ENCODE measurements at regions not wholly inside any gene's neighbourhood (a gene's known extent, or its start where the extent isn't known, plus 50 kb on each side); places are given as distances from the start of the nearest gene placed in this dataset.

DNA sequence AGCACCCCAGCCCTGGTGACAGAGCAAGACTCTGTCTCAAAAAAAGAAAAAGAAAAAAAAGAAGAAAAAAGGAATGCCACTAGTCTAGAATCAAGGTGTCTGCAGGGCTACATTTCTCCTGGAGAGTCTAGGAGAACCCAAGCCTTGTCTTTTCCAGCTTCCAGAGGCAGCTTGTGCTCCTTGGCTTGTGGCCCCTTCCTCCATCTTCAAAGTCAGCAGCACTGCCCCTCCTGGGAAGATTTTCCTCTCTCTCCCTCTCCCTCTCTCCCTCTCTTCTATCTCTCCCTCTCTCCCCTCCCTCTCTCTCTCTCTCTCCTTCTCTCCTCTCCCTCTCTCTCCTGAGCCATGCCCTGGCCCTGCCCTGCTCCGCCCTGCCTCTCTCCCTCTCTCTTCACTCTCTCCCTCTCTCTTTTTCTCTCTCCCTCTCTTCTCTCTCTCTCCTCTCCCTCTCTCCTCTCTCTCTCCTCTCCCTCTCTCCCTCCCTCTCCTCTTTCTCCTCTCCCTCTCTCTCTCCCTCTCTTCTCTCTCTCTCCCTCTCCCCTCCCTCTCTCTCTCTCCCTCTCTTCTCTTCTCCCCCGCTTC lies 97.7 kb upstream of the FGF3 start:
- Histone ChIP-seq H3K9ac (ENCODE audit: low read depth in 1 of 3, low read length in 3 of 3) (no peak overlapping the region), H3K27ac (ENCODE audit: low read depth, low read length) (no peak overlapping the region), H3K27me3 (ENCODE audit: control insufficient read depth in 3 of 3, insufficient read depth in 3 of 3, low read length in 3 of 3) (peaks cover 0 to 14% (median 0%) of the 10 kb centered on the region in 3 donors)

DNA sequence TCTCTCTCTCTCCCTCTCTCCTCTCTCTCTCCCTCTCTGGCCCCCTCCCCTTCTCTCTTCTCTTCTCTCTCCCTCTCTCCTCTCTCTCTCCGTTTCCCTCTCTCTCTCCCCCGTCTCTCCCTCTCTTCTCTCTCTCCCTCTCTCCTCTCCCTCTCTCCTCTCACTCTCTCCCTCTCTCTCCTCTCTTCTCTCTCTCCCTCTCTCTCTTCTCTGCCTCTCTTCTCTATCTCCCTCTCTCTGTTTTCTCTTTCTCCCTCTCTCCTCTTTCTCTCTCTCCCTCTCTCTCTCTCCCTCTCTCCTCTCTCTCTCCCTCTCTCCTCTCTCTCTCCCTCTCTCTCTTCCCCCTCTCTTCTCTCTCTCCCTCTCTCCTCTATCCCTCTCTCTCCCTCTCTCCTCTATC lies 98.3 kb upstream of the FGF3 start:
- H3K9me3 ChIP-seq (ENCODE audit: control insufficient read depth in 3 of 3, low read length in 3 of 3) = no peaks in the 10 kb centered on the region
- peak overlapping the region; percentile 60 for H3K27ac ChIP-seq (ENCODE audit: low read depth, low read length)
- H3K36me3 ChIP-seq (ENCODE audit: control insufficient read depth in 3 of 3, insufficient read depth in 3 of 3, low read length in 3 of 3) = no peaks in the 10 kb centered on the region
- no peak overlapping the region for H3K9ac ChIP-seq (ENCODE audit: low read depth in 1 of 3, low read length in 3 of 3)
- no peak overlapping the region for H3K4me3 ChIP-seq (ENCODE audit: low read length in 3 of 3)
- peaks cover 22 to 31% (median 28%) of the 10 kb centered on the region in 3 donors for H3K4me1 ChIP-seq (ENCODE audit: control insufficient read depth in 3 of 3, insufficient read depth in 3 of 3, low read length in 3 of 3)
- peaks cover 0 to 14% (median 0%) of the 10 kb centered on the region in 3 donors for H3K27me3 ChIP-seq (ENCODE audit: control insufficient read depth in 3 of 3, insufficient read depth in 3 of 3, low read length in 3 of 3)

More for the DNA sequence above, 97.7 kb upstream of the FGF3 start:
- Histone ChIP-seq H3K4me1 (ENCODE audit: control insufficient read depth in 3 of 3, insufficient read depth in 3 of 3, low read length in 3 of 3) (peaks cover 22 to 36% (median 28%) of the 10 kb centered on the region in 3 donors), H3K9me3 (ENCODE audit: control insufficient read depth in 3 of 3, low read length in 3 of 3) (no peaks in the 10 kb centered on the region), H3K4me3 (ENCODE audit: low read length in 3 of 3) (no peak overlapping the region), H3K36me3 (ENCODE audit: control insufficient read depth in 3 of 3, insufficient read depth in 3 of 3, low read length in 3 of 3) (no peaks in the 10 kb centered on the region)

DNA sequence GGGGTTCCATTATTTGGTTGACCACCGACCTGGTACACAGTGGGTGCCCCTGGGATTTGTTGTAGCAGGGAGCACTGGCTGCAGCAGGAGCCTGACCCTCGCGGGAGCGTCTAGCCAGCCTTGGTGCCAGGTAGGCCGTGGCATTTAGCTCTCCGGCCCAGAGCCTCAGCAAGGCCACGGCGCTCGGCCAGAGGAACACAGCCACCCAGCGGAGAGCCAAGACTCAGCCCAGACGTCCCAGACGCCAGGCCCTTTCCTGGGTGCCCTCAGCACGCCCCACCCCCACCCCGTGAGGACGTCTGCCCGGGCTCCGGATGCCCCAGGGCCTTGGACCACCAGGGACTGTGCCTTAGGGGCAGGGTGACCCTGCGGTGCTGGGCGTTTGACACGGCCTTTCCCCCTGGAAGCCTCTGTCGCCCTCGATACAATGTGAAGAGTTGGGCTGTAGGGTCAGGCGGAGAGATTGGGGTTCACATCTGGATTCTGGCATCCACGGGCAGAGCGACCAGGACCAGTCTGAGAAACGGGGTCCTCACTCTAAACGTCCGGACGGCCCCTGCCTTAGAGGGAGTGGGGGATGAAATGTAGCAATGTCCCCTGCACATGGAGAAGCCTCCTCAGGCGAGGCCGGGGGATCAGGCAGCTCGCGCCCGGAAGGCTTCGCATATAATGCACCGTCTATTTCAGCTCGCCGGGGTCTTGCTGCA lies 99.2 kb upstream of the FGF3 start:
- peaks cover 0 to 14% (median 0%) of the 10 kb centered on the region in 3 donors for H3K27me3 ChIP-seq (ENCODE audit: control insufficient read depth in 3 of 3, insufficient read depth in 3 of 3, low read length in 3 of 3)
- peak overlapping the region; percentile 60 for H3K27ac ChIP-seq (ENCODE audit: low read depth, low read length)
- H3K9me3 ChIP-seq (ENCODE audit: control insufficient read depth in 3 of 3, low read length in 3 of 3) = no peaks in the 10 kb centered on the region
- H3K9ac ChIP-seq (ENCODE audit: low read depth in 1 of 3, low read length in 3 of 3) = peak overlapping the region; percentile 40 to 74 (median 56)
- peaks cover 22 to 33% (median 28%) of the 10 kb centered on the region in 3 donors for H3K4me1 ChIP-seq (ENCODE audit: control insufficient read depth in 3 of 3, insufficient read depth in 3 of 3, low read length in 3 of 3)
- peak overlapping the region; percentile 46 to 64 (median 51) for H3K4me3 ChIP-seq (ENCODE audit: low read length in 3 of 3)
- no peaks in the 10 kb centered on the region for H3K36me3 ChIP-seq (ENCODE audit: control insufficient read depth in 3 of 3, insufficient read depth in 3 of 3, low read length in 3 of 3)

DNA sequence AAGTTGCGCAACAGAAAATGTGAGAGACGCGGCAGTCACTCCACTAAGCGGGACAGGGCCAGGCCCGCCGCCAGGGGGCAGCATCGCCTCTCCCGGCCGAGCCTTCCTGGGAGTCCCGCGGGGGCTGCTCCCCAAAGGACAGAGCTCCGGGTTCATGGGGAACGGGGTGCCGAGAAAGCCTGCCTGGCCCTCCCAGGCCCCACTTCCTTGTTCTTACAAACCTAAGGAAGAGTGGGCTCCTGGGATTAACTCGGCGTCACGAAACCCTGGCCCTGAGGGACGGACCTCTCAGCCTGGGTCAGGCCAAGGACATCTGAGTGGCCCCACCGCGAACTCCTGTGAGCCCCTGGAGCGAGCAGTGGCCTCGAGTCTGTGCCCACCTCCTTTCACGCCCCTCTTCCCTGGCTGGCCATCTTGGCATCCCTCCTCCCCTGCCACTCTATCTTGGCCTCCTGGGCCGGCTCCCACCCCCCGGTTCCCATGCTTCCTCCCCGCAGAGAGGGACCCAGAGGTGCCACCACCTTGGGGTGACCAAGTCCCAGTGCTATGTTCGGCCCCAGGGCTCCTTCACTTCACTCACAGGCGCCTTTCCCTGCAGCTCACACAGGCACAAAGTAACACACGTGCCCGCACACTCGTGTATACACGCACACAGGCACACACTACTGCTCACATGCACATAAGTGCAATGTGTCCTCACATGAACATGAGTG lies 99.9 kb upstream of the FGF3 start:
- Histone ChIP-seq H3K4me3 (ENCODE audit: low read length in 3 of 3) (peak overlapping the region in 2 of 3 donors; percentile 51 to 64), H3K9me3 (ENCODE audit: control insufficient read depth in 3 of 3, low read length in 3 of 3) (no peaks in the 10 kb centered on the region), H3K27me3 (ENCODE audit: control insufficient read depth in 3 of 3, insufficient read depth in 3 of 3, low read length in 3 of 3) (peaks cover 0 to 14% (median under 1%) of the 10 kb centered on the region in 3 donors), H3K9ac (ENCODE audit: low read depth in 1 of 3, low read length in 3 of 3) (peak overlapping the region in 2 of 3 donors; percentile 40 to 74), H3K4me1 (ENCODE audit: control insufficient read depth in 3 of 3, insufficient read depth in 3 of 3, low read length in 3 of 3) (peaks cover 22 to 33% (median 28%) of the 10 kb centered on the region in 3 donors), H3K36me3 (ENCODE audit: control insufficient read depth in 3 of 3, insufficient read depth in 3 of 3, low read length in 3 of 3) (no peaks in the 10 kb centered on the region), H3K27ac (ENCODE audit: low read depth, low read length) (peak overlapping the region; percentile 60)

DNA sequence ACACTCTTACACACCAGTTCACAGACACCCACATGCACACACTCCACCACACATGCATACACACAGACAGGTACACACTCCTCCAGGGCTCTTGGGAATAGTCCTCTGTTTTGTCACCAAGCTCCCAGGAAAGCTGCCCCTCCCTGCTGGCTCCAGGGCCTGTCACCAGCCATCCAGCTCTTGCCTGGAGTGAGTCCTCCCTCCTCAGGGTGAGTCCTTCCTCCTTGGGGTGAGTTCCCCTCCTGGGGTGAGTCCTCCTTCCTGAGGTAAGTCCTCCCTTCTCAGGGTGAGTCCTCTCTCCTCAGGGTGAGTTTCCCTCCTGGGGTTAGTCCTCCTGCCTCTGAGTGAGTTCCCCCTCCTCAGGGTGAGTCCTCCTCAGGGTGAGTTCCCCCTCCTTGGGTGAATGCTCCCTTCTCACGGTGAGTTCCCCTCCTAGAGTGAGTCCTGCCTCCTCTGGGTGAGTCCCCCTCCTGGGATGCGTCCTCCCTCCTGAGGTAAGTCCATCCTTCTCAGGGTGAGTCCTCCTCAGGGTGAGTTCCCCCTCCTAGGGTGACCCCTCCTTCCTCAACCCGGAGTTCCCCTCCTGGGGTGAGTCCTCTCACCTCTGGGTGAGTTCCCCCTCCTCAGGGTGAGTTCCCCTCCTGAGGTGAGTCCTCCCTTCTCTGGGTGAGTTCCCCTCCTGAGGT lies 100.6 kb upstream of the FGF3 start:
- Histone ChIP-seq H3K27me3 (ENCODE audit: control insufficient read depth in 3 of 3, insufficient read depth in 3 of 3, low read length in 3 of 3) (peaks cover 0 to 20% (median 5%) of the 10 kb centered on the region in 3 donors), H3K4me1 (ENCODE audit: control insufficient read depth in 3 of 3, insufficient read depth in 3 of 3, low read length in 3 of 3) (peaks cover 22 to 29% (median 27%) of the 10 kb centered on the region in 3 donors), H3K36me3 (ENCODE audit: control insufficient read depth in 3 of 3, insufficient read depth in 3 of 3, low read length in 3 of 3) (no peaks in the 10 kb centered on the region), H3K27ac (ENCODE audit: low read depth, low read length) (peak overlapping the region; percentile 7), H3K9ac (ENCODE audit: low read depth in 1 of 3, low read length in 3 of 3) (no peak overlapping the region), H3K4me3 (ENCODE audit: low read length in 3 of 3) (no peak overlapping the region), H3K9me3 (ENCODE audit: control insufficient read depth in 3 of 3, low read length in 3 of 3) (no peaks in the 10 kb centered on the region)

DNA sequence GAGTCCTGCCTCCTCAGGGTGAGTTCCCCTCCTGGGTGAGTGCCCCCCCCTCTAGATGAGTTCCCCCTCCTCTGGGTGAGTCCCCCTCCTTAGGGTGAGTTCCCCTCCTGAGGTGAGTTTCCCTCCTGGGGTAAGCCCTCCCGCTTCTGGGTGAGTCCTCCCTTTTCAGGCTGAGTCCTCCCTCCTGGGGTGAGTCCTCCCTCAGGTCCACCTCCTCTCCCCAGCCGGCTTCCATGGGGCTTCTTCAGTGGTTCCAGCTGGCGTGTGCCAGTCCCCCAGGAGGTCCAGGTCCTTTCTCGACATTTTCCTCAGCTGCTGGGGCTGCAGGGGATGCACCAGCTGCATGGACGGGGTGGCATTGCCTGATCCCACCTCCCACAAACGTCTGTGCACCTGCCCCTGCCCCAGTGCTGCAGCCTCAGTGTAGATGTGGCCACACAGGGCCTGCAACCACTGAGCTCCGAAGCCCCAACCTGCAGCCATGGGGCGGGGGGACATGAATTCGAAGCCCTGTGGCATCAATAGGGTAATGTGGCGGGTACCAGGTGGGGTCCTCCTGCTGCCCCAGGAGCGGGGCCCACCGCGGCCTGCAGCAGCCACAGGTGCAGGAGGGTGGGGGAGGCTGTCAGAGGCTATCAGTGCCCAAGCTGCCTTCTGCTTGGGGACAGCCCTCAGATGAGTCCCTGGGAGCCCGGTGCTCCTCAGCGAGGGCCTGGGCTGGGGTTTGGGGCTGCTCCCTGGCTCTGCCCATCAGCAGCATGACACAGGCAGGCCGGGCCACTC lies 101.3 kb upstream of the FGF3 start:
- H3K27me3 ChIP-seq (ENCODE audit: control insufficient read depth in 3 of 3, insufficient read depth in 3 of 3, low read length in 3 of 3) = peaks cover under 1 to 23% (median 7%) of the 10 kb centered on the region in 3 donors
- H3K36me3 ChIP-seq (ENCODE audit: control insufficient read depth in 3 of 3, insufficient read depth in 3 of 3, low read length in 3 of 3) = no peaks in the 10 kb centered on the region
- no peaks in the 10 kb centered on the region for H3K9me3 ChIP-seq (ENCODE audit: control insufficient read depth in 3 of 3, low read length in 3 of 3)
- H3K27ac ChIP-seq (ENCODE audit: low read depth, low read length) = peak overlapping the region; percentile 68
- H3K9ac ChIP-seq (ENCODE audit: low read depth in 1 of 3, low read length in 3 of 3) = no peak overlapping the region
- H3K4me3 ChIP-seq (ENCODE audit: low read length in 3 of 3) = no peak overlapping the region
- H3K4me1 ChIP-seq (ENCODE audit: control insufficient read depth in 3 of 3, insufficient read depth in 3 of 3, low read length in 3 of 3) = peaks cover 15 to 22% (median 20%) of the 10 kb centered on the region in 3 donors

DNA sequence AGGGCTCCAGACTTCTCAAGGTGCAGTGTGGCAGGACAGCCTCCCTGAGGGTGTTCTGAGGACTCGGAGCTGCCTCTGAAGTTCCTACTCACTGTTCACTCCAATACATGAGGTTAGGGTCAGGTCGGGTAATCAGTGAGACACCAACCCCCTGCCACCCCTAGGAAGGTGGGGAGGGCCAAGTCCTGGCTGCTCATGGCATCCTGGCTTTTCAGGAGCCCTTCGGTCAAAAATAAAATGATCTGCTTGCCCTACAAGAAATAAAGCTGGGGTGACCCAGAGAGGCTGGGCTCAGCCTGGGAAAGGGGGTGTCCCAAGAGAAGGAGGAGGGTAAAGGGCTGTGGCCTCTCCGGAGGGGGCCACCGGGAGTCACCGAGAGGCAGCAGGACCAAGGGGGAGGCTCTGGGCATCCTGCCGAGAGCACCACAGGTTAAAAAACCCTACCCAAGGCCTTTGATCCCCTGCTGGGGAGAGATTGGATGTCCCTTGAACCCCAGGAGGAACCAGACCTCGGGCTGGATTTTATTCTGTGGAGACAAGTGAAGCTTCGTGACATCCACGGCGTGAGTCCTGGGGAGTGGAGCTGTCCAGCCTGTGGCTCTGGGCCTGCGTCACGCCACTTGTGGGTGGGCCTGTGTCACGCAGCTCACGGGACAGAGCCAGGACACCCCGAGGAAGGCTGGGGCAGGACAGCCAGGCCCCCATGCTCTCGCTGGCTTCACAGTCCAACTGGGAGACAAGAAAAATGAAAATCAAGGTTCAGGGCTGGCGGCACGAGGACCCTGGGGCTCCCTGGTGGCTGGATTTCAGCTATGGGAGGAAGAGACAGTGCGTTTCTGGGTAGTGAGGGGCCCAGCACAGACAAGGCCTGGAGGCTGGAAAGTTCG lies 102.2 kb upstream of the FGF3 start:
- peaks cover 5 to 30% (median 10%) of the 10 kb centered on the region in 3 donors for H3K27me3 ChIP-seq (ENCODE audit: control insufficient read depth in 3 of 3, insufficient read depth in 3 of 3, low read length in 3 of 3)
- no peaks in the 10 kb centered on the region for H3K9me3 ChIP-seq (ENCODE audit: control insufficient read depth in 3 of 3, low read length in 3 of 3)
- peaks cover 7 to 20% (median 12%) of the 10 kb centered on the region in 3 donors for H3K4me1 ChIP-seq (ENCODE audit: control insufficient read depth in 3 of 3, insufficient read depth in 3 of 3, low read length in 3 of 3)
- no peak overlapping the region for H3K4me3 ChIP-seq (ENCODE audit: low read length in 3 of 3)
- H3K27ac ChIP-seq (ENCODE audit: low read depth, low read length) = peak overlapping the region; percentile 68
- no peak overlapping the region for H3K9ac ChIP-seq (ENCODE audit: low read depth in 1 of 3, low read length in 3 of 3)
- no peaks in the 10 kb centered on the region for H3K36me3 ChIP-seq (ENCODE audit: control insufficient read depth in 3 of 3, insufficient read depth in 3 of 3, low read length in 3 of 3)

DNA sequence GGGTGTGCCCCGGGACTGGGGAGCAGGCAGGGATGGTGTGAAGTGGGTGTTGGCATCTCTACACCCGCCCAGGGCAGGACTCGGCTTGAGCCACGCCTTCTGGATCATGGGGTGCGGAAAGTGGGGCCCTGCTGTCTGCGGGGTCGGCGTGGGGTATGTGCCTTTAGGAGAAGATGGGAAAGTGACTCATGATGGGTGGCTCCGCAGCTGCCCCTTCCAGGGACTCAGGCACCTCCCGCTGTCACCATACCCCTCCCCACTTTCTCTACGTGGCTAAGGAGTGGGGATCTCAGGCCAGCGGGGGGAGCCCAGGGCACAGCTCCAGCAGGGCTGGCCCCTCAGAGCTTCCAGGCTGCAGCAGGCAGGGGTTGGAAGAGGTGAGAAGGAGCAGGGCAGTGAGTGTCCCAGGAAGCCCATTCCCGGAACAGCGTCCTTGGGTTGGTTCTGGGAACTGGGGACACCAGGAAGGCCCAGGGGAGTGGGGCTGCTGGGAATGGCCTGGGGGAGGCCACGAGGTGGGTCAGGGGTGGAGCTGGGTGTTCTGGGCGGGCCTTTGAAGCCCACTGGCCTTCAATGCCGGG lies 102.9 kb upstream of the FGF3 start:
- Histone ChIP-seq H3K9me3 (ENCODE audit: control insufficient read depth in 3 of 3, low read length in 3 of 3) (no peaks in the 10 kb centered on the region), H3K4me1 (ENCODE audit: control insufficient read depth in 3 of 3, insufficient read depth in 3 of 3, low read length in 3 of 3) (peaks cover 7 to 20% (median 12%) of the 10 kb centered on the region in 3 donors), H3K27me3 (ENCODE audit: control insufficient read depth in 3 of 3, insufficient read depth in 3 of 3, low read length in 3 of 3) (peaks cover 5 to 33% (median 12%) of the 10 kb centered on the region in 3 donors), H3K4me3 (ENCODE audit: low read length in 3 of 3) (no peak overlapping the region), H3K36me3 (ENCODE audit: control insufficient read depth in 3 of 3, insufficient read depth in 3 of 3, low read length in 3 of 3) (no peaks in the 10 kb centered on the region), H3K27ac (ENCODE audit: low read depth, low read length) (peak overlapping the region; percentile 68), H3K9ac (ENCODE audit: low read depth in 1 of 3, low read length in 3 of 3) (no peak overlapping the region)
